GM21723 (cell line): ENCODE measurements at regions not wholly inside any gene's neighbourhood (a gene's known extent, or its start where the extent isn't known, plus 50 kb on each side); places are given as distances from the start of the nearest gene placed in this dataset.
"Not testable (repeated sequence)": the region's sequence is repeated elsewhere in the genome, so short reads cannot be mapped to it uniquely, and the experiment has no call there.

Experiments used
- ATAC-seq: cut with Tn5 transposase; IDR thresholded peaks from one replicate; pipeline ENCODE4 v1.9.1; 2021; ENCODE audit warnings: mild to moderate bottlenecking, moderate library complexity; ENCODE audit not compliant: unreplicated experiment

GRCh38 chr11:129695571-129696308 is 119.9 kb upstream of the TMEM45B start:
- peak; percentile 87 for ATAC-seq

GRCh38 chr11:129696309-129696989 is 119.2 kb upstream of the TMEM45B start:
- ATAC-seq, result no peak

GRCh38 chr11:129698212-129698611 is 117.4 kb upstream of the TMEM45B start:
- ATAC-seq, result no peak

- no peak for ATAC-seq
Observed at GRCh38 chr11:129699711-129700304, 115.8 kb upstream of the TMEM45B start.

- no peak for ATAC-seq
Observed at GRCh38 chr11:129700701-129701100, 114.9 kb upstream of the TMEM45B start.

GRCh38 chr11:129701706-129702105 is 113.9 kb upstream of the TMEM45B start:
- no peak for ATAC-seq

GRCh38 chr11:129702410-129703398 is 112.9 kb upstream of the TMEM45B start:
- no peak for ATAC-seq

- ATAC-seq, result no peak
Observed at GRCh38 chr11:129703846-129704245, 111.8 kb upstream of the TMEM45B start.

- no peak for ATAC-seq
Observed at GRCh38 chr11:129704831-129705230, 110.8 kb upstream of the TMEM45B start.

GRCh38 chr11:129705341-129705740 is 110.3 kb upstream of the TMEM45B start:
- ATAC-seq, result no peak

GRCh38 chr11:129705933-129706332 is 109.7 kb upstream of the TMEM45B start:
- ATAC-seq, result no peak

- no peak for ATAC-seq
Observed at GRCh38 chr11:129709801-129710398, 105.7 kb upstream of the TMEM45B start.

GRCh38 chr11:129710423-129710822 is 105.2 kb upstream of the TMEM45B start:
- ATAC-seq, result no peak

GRCh38 chr11:129711760-129712159 is 103.9 kb upstream of the TMEM45B start:
- no peak for ATAC-seq

- ATAC-seq, result not testable (repeated sequence)
Observed at GRCh38 chr11:129712486-129713240, 103.0 kb upstream of the TMEM45B start.

GRCh38 chr11:129719037-129719436 is 96.6 kb upstream of the TMEM45B start:
- ATAC-seq, result no peak

- no peak for ATAC-seq
Observed at GRCh38 chr11:129720156-129720555, 95.5 kb upstream of the TMEM45B start.

GRCh38 chr11:129720994-129721393 is 94.7 kb upstream of the TMEM45B start:
- ATAC-seq, result no peak

GRCh38 chr11:129721685-129722084 is 94.0 kb upstream of the TMEM45B start:
- ATAC-seq, result no peak

- no peak for ATAC-seq
Observed at GRCh38 chr11:129722529-129722928, 93.1 kb upstream of the TMEM45B start.
